GM18498 (cell line): ENCODE measurements at regions not wholly inside any gene's neighbourhood (a gene's known extent, or its start where the extent isn't known, plus 50 kb on each side); places are given as distances from the start of the nearest gene placed in this dataset.

Source experiments
- ATAC-seq: cut with Tn5 transposase; IDR thresholded peaks from one replicate; pipeline ENCODE4 v1.9.1; 2021; ENCODE audit warnings: mild to moderate bottlenecking, moderate library complexity; ENCODE audit not compliant: unreplicated experiment

GRCh38 chr1:183711741-183712361 is 58.7 kb upstream of the APOBEC4 start:
- no peak for ATAC-seq

DNA sequence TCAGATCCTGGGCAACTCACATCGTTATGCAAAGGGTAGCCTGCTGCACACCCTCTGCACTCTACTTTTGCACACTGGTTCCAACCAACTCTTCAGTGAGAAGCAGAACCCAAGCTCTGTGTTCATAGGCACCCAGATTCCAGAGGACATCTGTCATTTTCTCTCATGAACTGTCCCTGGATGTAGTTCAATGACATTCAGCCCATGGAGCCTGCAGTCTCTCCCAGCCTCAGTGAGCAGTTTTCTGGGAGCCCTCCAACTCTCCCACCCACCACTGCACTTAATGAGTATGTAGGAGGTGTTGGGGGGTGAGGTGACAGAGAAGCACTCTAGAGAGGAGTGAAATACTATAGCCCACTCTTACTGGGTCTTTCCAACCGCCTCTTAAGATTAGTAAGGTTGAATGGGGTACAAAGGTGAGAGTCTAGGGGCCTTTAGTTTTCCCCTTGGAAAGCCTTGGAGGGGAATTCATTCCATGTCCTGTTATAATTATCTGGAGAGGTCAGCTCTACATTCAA is 58.1 kb upstream of the APOBEC4 start:
- no peak for ATAC-seq

DNA sequence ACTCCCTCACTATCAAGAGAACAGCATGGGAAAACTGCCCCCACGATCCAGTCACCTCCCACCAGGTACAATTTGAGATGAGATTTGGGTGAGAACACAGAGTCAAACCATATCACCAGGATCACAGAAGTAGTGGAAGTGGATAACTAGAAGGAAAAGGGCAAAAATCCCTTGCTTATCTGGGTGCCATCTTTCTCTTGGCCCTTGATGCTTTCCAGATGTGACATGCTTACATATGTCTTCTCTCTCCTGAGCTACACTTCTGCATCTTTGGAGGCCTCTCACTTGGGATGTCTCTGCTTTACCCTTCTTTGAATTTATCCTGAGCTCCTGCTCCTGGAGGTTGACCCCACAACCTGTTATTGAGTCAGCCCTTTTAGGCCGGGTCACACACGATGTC is 57.6 kb upstream of the APOBEC4 start:
- ATAC-seq: no peak

DNA sequence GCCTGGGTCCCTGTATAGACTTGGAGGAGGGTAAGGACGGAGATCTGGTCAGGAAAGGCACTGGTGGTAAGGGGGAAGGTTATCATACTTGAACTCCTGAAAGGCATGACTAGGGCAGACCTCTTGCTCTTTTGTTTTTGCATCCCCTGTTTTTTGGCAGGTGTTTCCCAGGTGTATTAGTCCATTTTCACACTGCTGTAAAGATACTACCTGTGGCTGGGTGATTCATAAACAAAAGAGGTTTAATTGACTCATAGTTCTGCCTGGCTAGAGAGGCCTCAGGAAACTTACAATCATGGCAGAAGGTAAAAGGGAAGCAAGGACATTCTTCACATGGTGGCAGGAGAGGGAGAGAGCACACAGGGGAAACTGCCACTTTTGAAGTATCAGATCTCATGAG is 57.2 kb upstream of the APOBEC4 start:
- no peak for ATAC-seq

DNA sequence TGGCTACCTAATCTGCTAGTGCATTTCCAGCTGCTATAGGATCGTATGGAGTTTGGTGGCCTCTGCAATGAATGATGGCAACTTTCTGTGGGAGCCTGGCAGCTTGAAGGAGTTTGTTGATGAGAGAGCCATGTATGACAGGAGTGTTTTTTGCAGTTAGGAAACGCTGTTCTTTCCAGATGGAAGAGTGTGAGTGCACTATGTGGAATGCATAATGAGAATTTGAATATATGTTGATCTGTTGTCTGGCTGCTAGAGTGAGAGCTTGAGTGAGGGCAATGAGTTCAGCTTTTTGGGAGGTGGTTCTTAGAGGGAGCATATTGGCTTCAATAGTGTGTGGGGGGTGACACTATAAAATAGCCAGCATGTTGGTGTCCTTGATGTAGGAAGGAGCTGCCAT is 51.0 kb upstream of the APOBEC4 start:
- ATAC-seq: no peak
